Astrocyte (in vitro differentiated cells and primary cell): ENCODE measurements at regions not wholly inside any gene's neighbourhood (a gene's known extent, or its start where the extent isn't known, plus 50 kb on each side); places are given as distances from the start of the nearest gene placed in this dataset.

Experiments
- CTCF ChIP-seq: IDR thresholded peaks from 2 replicates; pipeline ENCODE4 v1.5.1; 2011; ENCODE audit warnings: low read depth, mild to moderate bottlenecking, inconsistent platforms, low read length, moderate library complexity; ENCODE audit not compliant: insufficient read depth
- EZH2 ChIP-seq: IDR thresholded peaks from 2 replicates; pipeline ENCODE4 v1.6.1; 2012; ENCODE audit warnings: mild to moderate bottlenecking, low read length, inconsistent platforms; ENCODE audit not compliant: insufficient read depth

GRCh38 chr16:8113843-8114242 is 476.5 kb downstream of the TMEM114 start:
- TF ChIP-seq EZH2: no peak
- no peak for TF ChIP-seq CTCF
